Fibroblast of lung (primary cell): ENCODE measurements at regions not wholly inside any gene's neighbourhood (a gene's known extent, or its start where the extent isn't known, plus 50 kb on each side); places are given as distances from the start of the nearest gene placed in this dataset.

Experiments used
- DNase-seq, 2 donors: peaks; one replicate each; pipeline versions ENCODE4 v3.0.0 to v3.0.0-alpha.2; 2010; ENCODE audit warnings: low read depth in 2 of 2
- H2AFZ ChIP-seq: 2 replicates; pipeline ENCODE4 v1.5.1; 2012; ENCODE audit warnings: low read length, control low read depth, inconsistent platforms
- H3K27ac ChIP-seq: 2 replicates; pipeline ENCODE4 v1.5.1; 2011; ENCODE audit warnings: low read length, control low read depth; ENCODE audit not compliant: insufficient read depth
- H3K27me3 ChIP-seq: 2 replicates; pipeline ENCODE4 v1.5.1; 2011; ENCODE audit warnings: mild to moderate bottlenecking, low read length; ENCODE audit not compliant: control insufficient read depth, insufficient read depth
- H3K36me3 ChIP-seq: 2 replicates; pipeline ENCODE4 v1.5.1; 2011; ENCODE audit warnings: low read length; ENCODE audit not compliant: control insufficient read depth, insufficient read depth
- H3K4me1 ChIP-seq: 2 replicates; pipeline ENCODE4 v1.5.1; 2011; ENCODE audit warnings: low read length; ENCODE audit not compliant: control insufficient read depth, insufficient read depth; ENCODE audit errors: extremely low read depth
- H3K4me2 ChIP-seq: 2 replicates; pipeline ENCODE4 v1.5.1; 2011; ENCODE audit warnings: low read length, control low read depth; ENCODE audit not compliant: insufficient read depth; ENCODE audit errors: extremely low read depth
- H3K4me3 ChIP-seq, 4 experiments: fragments of 200-600 bp in 1 of 4; sonication (generic) in 1 of 4; replicated peaks in 1 of 4; 2 replicates each; pipeline ENCODE4 v1.5.1; 2011 to 2016; ENCODE audit warnings: low read length in 4 of 4, low read depth in 3 of 4, mild to moderate bottlenecking in 3 of 4, control low read depth in 2 of 4, inconsistent platforms in 1 of 4, mixed read lengths in 1 of 4; ENCODE audit not compliant: insufficient read depth in 1 of 4; ENCODE audit errors: control extremely low read depth in 1 of 4
- H3K79me2 ChIP-seq: 2 replicates; pipeline ENCODE4 v1.5.1; 2012; ENCODE audit warnings: mild to moderate bottlenecking, low read length, inconsistent platforms; ENCODE audit not compliant: control insufficient read depth, insufficient read depth
- H3K9ac ChIP-seq: 2 replicates; pipeline ENCODE4 v1.5.1; 2011; ENCODE audit warnings: mild to moderate bottlenecking, low read length, control low read depth; ENCODE audit not compliant: insufficient read depth
- H3K9me3 ChIP-seq: 2 replicates; pipeline ENCODE4 v1.5.1; 2012; ENCODE audit warnings: low read depth, low read length; ENCODE audit not compliant: control insufficient read depth, insufficient read depth
- H4K20me1 ChIP-seq: 2 replicates; pipeline ENCODE4 v1.5.1; 2011; ENCODE audit warnings: low read length; ENCODE audit not compliant: control insufficient read depth, insufficient read depth; ENCODE audit errors: extremely low read depth
- EZH2 ChIP-seq: IDR thresholded peaks from 2 replicates; pipeline ENCODE4 v1.5.1; 2012; ENCODE audit warnings: low read length, control low read depth, mild to moderate bottlenecking; ENCODE audit errors: missing control alignments
- TF ChIP-seq, protein P1 (sequence below), 2 donors: IDR thresholded peaks in 1 of 2; conservative IDR thresholded peaks in 1 of 2; 1 replicate in 1 of 2; 2 replicates in 1 of 2; pipeline ENCODE4 v1.5.1; 2011 to 2012; ENCODE audit warnings: low read length in 2 of 2, control low read depth in 1 of 2, inconsistent platforms in 1 of 2, low read depth in 1 of 2, mild to moderate bottlenecking in 1 of 2

DNA sequence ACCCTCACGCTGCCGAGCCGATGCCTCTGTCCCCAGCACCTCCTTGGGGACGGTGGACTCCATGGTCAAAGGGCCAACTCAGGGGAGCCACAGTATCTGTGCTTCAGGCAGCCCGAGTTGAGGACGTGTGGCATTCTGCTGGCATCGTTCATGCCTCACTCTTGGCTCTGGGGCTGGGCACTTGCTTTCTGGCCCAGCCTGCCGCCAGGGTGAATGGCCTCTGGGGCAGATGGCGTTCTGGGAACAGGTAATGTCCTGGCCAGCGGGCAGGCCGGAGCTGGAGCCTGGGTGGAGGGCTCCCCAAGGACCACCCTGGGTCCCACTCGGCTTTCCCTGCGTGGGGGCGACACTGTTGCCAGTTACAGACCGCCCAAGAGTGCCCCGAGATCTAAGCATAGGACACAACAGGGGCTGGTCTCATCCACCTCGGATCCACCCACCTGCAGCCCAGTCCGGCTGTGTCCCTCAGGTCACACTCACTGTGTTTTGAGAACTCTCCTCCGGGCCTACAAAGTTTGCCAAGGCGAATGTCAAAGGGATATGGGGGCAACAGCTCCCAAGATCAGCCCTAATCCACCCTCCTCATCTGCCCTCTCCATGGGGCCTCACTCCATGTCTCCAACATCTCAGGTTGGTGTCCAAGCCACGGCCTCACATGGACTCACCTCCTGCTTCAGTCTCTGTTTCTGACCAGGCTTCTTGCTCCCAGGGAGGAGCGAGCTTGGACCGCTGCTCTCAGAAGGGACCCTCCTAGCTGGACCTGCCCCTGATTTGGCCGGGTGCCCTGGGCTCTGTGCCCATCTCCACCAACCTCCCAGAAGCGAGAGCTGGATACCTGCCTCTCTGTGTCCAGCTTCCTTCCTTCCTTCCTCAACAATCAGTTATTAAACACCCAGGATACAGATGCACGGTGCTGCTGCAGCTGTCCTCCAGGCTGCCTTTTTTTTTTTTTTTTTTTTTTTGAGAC, 60.8 kb downstream of the TMEM235 start:
- H3K4me3 ChIP-seq: no peak overlapping the region
- DNase-seq: no peak
- H3K79me2 ChIP-seq: no peaks in the 10 kb centered on the region
- no peaks in the 10 kb centered on the region for H4K20me1 ChIP-seq
- no peak for TF ChIP-seq EZH2
- TF ChIP-seq, protein P1, sequence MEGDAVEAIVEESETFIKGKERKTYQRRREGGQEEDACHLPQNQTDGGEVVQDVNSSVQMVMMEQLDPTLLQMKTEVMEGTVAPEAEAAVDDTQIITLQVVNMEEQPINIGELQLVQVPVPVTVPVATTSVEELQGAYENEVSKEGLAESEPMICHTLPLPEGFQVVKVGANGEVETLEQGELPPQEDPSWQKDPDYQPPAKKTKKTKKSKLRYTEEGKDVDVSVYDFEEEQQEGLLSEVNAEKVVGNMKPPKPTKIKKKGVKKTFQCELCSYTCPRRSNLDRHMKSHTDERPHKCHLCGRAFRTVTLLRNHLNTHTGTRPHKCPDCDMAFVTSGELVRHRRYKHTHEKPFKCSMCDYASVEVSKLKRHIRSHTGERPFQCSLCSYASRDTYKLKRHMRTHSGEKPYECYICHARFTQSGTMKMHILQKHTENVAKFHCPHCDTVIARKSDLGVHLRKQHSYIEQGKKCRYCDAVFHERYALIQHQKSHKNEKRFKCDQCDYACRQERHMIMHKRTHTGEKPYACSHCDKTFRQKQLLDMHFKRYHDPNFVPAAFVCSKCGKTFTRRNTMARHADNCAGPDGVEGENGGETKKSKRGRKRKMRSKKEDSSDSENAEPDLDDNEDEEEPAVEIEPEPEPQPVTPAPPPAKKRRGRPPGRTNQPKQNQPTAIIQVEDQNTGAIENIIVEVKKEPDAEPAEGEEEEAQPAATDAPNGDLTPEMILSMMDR (conservative IDR thresholded peaks at IDR 0.05 in 1 of 2, IDR thresholded peaks at IDR 0.05 in 1 of 2; ENCODE audit: low read depth in 1 of 2, low read length in 2 of 2): no peak
- H3K36me3 ChIP-seq: no peaks in the 10 kb centered on the region
- H3K4me1 ChIP-seq: peaks cover 5% of the 10 kb centered on the region
- no peak overlapping the region for H3K27ac ChIP-seq
- H3K27me3 ChIP-seq: no peaks in the 10 kb centered on the region
- H3K4me2 ChIP-seq: no peak overlapping the region
- no peak overlapping the region for H3K9ac ChIP-seq
- no peaks in the 10 kb centered on the region for H3K9me3 ChIP-seq
- H2AFZ ChIP-seq: no peak overlapping the region

GRCh38 chr17:78290721-78291120, 59.3 kb downstream of the TMEM235 start:
- no peaks in the 10 kb centered on the region for H4K20me1 ChIP-seq
- no peak for DNase-seq
- H2AFZ ChIP-seq: no peak overlapping the region
- H3K4me2 ChIP-seq: no peak overlapping the region
- H3K27ac ChIP-seq: no peak overlapping the region
- no peaks in the 10 kb centered on the region for H3K79me2 ChIP-seq
- no peaks in the 10 kb centered on the region for H3K27me3 ChIP-seq
- H3K4me3 ChIP-seq: no peak overlapping the region
- H3K36me3 ChIP-seq: no peaks in the 10 kb centered on the region
- no peaks in the 10 kb centered on the region for H3K9me3 ChIP-seq
- TF ChIP-seq, protein P1 (conservative IDR thresholded peaks at IDR 0.05 in 1 of 2, IDR thresholded peaks at IDR 0.05 in 1 of 2; ENCODE audit: low read depth in 1 of 2, low read length in 2 of 2): no peak
- no peak for TF ChIP-seq EZH2
- H3K9ac ChIP-seq: no peak overlapping the region
- peaks cover 5% of the 10 kb centered on the region for H3K4me1 ChIP-seq
